OCI-LY7 (cell line): ENCODE measurements at regions not wholly inside any gene's neighbourhood (a gene's known extent, or its start where the extent isn't known, plus 50 kb on each side); places are given as distances from the start of the nearest gene placed in this dataset.

ENCODE experiments used
- BruUV-seq: library from RNA; stranded (reverse); fragments of 400-500 nt; replicated peaks from 2 replicates; lab custom pipeline; 2021; lab: Mats Ljungman, UMichigan
- CTCF ChIA-PET: fragments of 300-600 bp; sonication (Branson Sonifier 250); formaldehyde crosslinking; loops from one replicate; lab custom pipeline; 2022; ENCODE audit warnings: antibody characterized with exemption; ENCODE audit not compliant: unreplicated experiment; lab: Charles Lee
- POLR2A ChIA-PET: fragments of 300-600 bp; sonication (Branson Sonifier 250); formaldehyde crosslinking; loops from one replicate; lab custom pipeline; 2022; ENCODE audit warnings: antibody characterized with exemption; lab: Charles Lee
- DNase-seq: peaks from one replicate; pipeline ENCODE4 v3.0.0-alpha.2; 2015; ENCODE audit warnings: low spot score
- H2AFZ ChIP-seq: fragments of 200-600 bp; sonication (generic), shearing (Covaris generic); 2 replicates; pipeline ENCODE4 v1.6.1; 2014; ENCODE audit warnings: mild to moderate bottlenecking, antibody characterized with exemption, low read length, moderate library complexity
- H3K27ac ChIP-seq: fragments of 200-600 bp; sonication (generic); 2 replicates; pipeline ENCODE4 v1.5.1; 2014; ENCODE audit warnings: mixed run types, low read depth, mild to moderate bottlenecking, moderate library complexity, low read length, inconsistent platforms; ENCODE audit not compliant: poor library complexity, severe bottlenecking
- H3K36me3 ChIP-seq: fragments of 200-600 bp; sonication (generic); 2 replicates; pipeline ENCODE4 v1.6.1; 2014; ENCODE audit warnings: mild to moderate bottlenecking, antibody characterized with exemption, low read length, moderate library complexity, mixed read lengths; ENCODE audit not compliant: insufficient read depth
- H3K4me1 ChIP-seq: fragments of 200-600 bp; sonication (generic); 2 replicates; pipeline ENCODE4 v1.5.1; 2014; ENCODE audit warnings: mild to moderate bottlenecking, low read length; ENCODE audit not compliant: insufficient read depth, poor library complexity, severe bottlenecking
- H3K4me2 ChIP-seq: fragments of 200-600 bp; sonication (generic); 2 replicates; pipeline ENCODE4 v1.6.1; 2014; ENCODE audit warnings: mild to moderate bottlenecking, low read length
- H3K4me3 ChIP-seq: fragments of 200-600 bp; sonication (generic); 2 replicates; pipeline ENCODE4 v1.5.1; 2014; ENCODE audit warnings: mild to moderate bottlenecking, low read depth, low read length; ENCODE audit not compliant: poor library complexity, severe bottlenecking
- H3K79me2 ChIP-seq: fragments of 200-600 bp; sonication (generic); 2 replicates; pipeline ENCODE4 v1.6.1; 2016; ENCODE audit warnings: low read depth, mild to moderate bottlenecking, low read length, moderate library complexity, mixed read lengths; ENCODE audit not compliant: insufficient read depth
- H3K9me2 ChIP-seq: fragments of 200-600 bp; sonication (generic); 2 replicates; pipeline ENCODE4 v1.6.1; 2016; ENCODE audit warnings: mild to moderate bottlenecking, low read length, mixed read lengths; ENCODE audit not compliant: insufficient read depth
- H3K9me3 ChIP-seq: fragments of 200-600 bp; sonication (generic); 2 replicates; pipeline ENCODE4 v1.6.1; 2014; ENCODE audit warnings: mild to moderate bottlenecking, mixed run types, low read length, mixed read lengths
- H4K20me1 ChIP-seq: fragments of 200-600 bp; sonication (generic); 2 replicates; pipeline ENCODE4 v1.6.1; 2014; ENCODE audit warnings: mild to moderate bottlenecking, antibody characterized with exemption, low read length, moderate library complexity, mixed read lengths; ENCODE audit not compliant: insufficient read depth
- EZH2phosphoT487 ChIP-seq: fragments of 200-600 bp; sonication (generic); IDR thresholded peaks from 2 replicates; pipeline ENCODE4 v1.6.1; 2018; ENCODE audit warnings: low read depth, borderline replicate concordance, mild to moderate bottlenecking, mixed run types, antibody characterized with exemption, low read length, moderate library complexity, mixed read lengths
- intact Hi-C: fragments of 100-400 bp; cut with micrococcal nuclease; formaldehyde crosslinking; loops from one replicate; pipeline ENCODE4 v1.10.0; 2022; ENCODE audit not compliant: unreplicated experiment
- TF ChIP-seq, protein P1 (sequence below): fragments of 200-600 bp; sonication (generic); conservative IDR thresholded peaks from 2 replicates; pipeline ENCODE4 v1.5.1; 2014; ENCODE audit warnings: mild to moderate bottlenecking, antibody characterized with exemption, low read length, moderate library complexity, mixed read lengths

DNA sequence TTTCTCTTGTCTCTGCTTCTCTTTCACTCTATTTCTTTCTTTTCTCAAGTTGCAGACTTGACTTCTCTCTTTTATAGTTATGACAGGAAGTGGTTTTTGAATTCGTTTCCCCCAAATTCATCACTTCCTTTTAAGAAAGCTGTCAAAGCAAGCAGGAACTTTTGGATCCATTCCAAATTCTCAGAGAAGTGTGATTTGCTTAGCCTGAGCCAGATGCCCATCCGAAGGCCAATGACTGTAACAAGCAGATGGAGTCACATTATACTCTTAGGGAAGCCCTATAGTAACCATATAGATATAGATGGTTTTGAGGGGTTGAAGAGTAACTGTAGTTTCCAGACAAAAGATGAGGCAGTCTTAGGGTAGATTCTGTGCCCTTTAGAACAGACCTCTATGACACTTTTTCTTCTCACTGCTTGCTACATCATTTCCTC is 592.0 kb upstream of the KCNMB2 start:
- no peaks in the 10 kb centered on the region for H3K79me2 ChIP-seq
- H3K27ac ChIP-seq = no peak overlapping the region
- no peak overlapping the region for H3K4me3 ChIP-seq
- intact Hi-C loops = no loop called here
- peak; percentile 8 for DNase-seq
- H3K4me1 ChIP-seq = peaks cover 5% of the 10 kb centered on the region
- H3K36me3 ChIP-seq = no peaks in the 10 kb centered on the region
- H2AFZ ChIP-seq = no peak overlapping the region
- H3K9me2 ChIP-seq = no peaks in the 10 kb centered on the region
- ChIA-PET POLR2A (no interaction called here), CTCF (no interaction called here)
- TF ChIP-seq, protein P1, sequence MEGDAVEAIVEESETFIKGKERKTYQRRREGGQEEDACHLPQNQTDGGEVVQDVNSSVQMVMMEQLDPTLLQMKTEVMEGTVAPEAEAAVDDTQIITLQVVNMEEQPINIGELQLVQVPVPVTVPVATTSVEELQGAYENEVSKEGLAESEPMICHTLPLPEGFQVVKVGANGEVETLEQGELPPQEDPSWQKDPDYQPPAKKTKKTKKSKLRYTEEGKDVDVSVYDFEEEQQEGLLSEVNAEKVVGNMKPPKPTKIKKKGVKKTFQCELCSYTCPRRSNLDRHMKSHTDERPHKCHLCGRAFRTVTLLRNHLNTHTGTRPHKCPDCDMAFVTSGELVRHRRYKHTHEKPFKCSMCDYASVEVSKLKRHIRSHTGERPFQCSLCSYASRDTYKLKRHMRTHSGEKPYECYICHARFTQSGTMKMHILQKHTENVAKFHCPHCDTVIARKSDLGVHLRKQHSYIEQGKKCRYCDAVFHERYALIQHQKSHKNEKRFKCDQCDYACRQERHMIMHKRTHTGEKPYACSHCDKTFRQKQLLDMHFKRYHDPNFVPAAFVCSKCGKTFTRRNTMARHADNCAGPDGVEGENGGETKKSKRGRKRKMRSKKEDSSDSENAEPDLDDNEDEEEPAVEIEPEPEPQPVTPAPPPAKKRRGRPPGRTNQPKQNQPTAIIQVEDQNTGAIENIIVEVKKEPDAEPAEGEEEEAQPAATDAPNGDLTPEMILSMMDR = no peak
- no peak for TF ChIP-seq EZH2phosphoT487
- H4K20me1 ChIP-seq = no peaks in the 10 kb centered on the region
- H3K9me3 ChIP-seq = no peaks in the 10 kb centered on the region
- no TSS peak for BruUV-seq
- H3K4me2 ChIP-seq = no peak overlapping the region

DNA sequence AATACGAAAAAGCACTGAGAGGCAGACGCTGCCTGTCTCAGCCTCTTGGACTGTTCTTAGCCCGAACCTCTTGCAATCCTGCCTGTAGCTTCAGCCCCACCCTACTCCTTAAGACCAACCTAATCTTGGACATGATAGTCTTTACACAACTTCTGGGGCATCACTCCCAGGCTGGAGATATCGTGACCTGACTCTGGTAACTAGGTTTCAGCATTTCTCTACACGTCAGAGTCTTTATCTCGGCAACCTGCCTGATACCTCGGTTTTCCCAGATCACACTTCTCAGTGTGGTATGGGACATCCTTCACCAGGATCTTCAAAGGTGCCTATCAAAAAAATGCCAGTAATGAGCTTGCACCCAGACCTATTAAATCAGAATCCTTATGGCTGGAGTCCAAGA is 590.2 kb upstream of the KCNMB2 start:
- H2AFZ ChIP-seq = no peak overlapping the region
- no peak overlapping the region for H3K27ac ChIP-seq
- DNase-seq = no peak
- BruUV-seq = no TSS peak
- no peaks in the 10 kb centered on the region for H3K9me2 ChIP-seq
- no peaks in the 10 kb centered on the region for H4K20me1 ChIP-seq
- CTCF ChIA-PET = no interaction called here
- no peak overlapping the region for H3K4me3 ChIP-seq
- no peaks in the 10 kb centered on the region for H3K79me2 ChIP-seq
- POLR2A ChIA-PET = no interaction called here
- H3K4me1 ChIP-seq = peaks cover 5% of the 10 kb centered on the region
- no peaks in the 10 kb centered on the region for H3K9me3 ChIP-seq
- no peak overlapping the region for H3K4me2 ChIP-seq
- TF ChIP-seq EZH2phosphoT487 = no peak
- TF ChIP-seq, protein P1 = no peak
- H3K36me3 ChIP-seq = no peaks in the 10 kb centered on the region
- intact Hi-C loops = no loop called here

DNA sequence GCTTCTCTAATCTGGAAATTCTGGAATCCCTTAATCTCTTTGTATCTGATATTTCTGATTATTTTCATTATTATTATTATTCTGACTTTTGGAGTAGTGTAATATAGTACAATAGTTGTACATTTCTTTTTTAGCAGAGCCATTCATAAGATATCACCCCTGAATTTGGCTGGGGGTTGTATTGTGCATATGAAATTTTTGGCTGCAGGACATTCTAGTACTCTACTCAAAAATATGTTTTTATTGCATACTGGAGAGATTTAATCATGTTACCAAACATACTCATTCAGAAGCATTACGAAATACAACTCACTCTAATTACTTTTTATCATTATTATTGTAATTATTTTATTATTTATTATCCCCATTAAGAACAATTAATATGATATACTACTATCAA is 589.7 kb upstream of the KCNMB2 start:
- no peak overlapping the region for H3K27ac ChIP-seq
- H3K4me2 ChIP-seq = no peak overlapping the region
- H3K36me3 ChIP-seq = no peaks in the 10 kb centered on the region
- no TSS peak for BruUV-seq
- CTCF ChIA-PET = no interaction called here
- TF ChIP-seq, protein P1 = no peak
- no peak for TF ChIP-seq EZH2phosphoT487
- no peaks in the 10 kb centered on the region for H3K9me3 ChIP-seq
- no peaks in the 10 kb centered on the region for H3K9me2 ChIP-seq
- H4K20me1 ChIP-seq = no peaks in the 10 kb centered on the region
- H3K79me2 ChIP-seq = no peaks in the 10 kb centered on the region
- no peak for DNase-seq
- no peak overlapping the region for H3K4me3 ChIP-seq
- POLR2A ChIA-PET = interaction anchor here (0.6 kb wide), 1 partner anchor 1079 kb away, joined by 6 read pairs; no protein-coding TSS in a partner anchor
- H2AFZ ChIP-seq = no peak overlapping the region
- peaks cover 5% of the 10 kb centered on the region for H3K4me1 ChIP-seq
- intact Hi-C loops = no loop called here
